Adrenal gland (tissue), 9 donors: ENCODE measurements at regions not wholly inside any gene's neighbourhood (a gene's known extent, or its start where the extent isn't known, plus 50 kb on each side); places are given as distances from the start of the nearest gene placed in this dataset.

Experiments used
- DNase-seq, 7 donors: peaks; one replicate each; pipeline ENCODE4 v3.0.0-alpha.2; 2019 to 2020
- H3K27ac ChIP-seq, 5 donors: fragments of 200-600 bp; sonication (generic) in 4 of 5; 1 replicate in 3 of 5; 2 replicates in 2 of 5; pipeline versions ENCODE4 v1.5.1 to v1.8.0; 2016 to 2020; ENCODE audit warnings: mild to moderate bottlenecking in 1 of 5
- H3K27me3 ChIP-seq: fragments of 200-600 bp; 2 replicates; pipeline ENCODE4 v1.8.0; 2021
- H3K36me3 ChIP-seq, 2 donors: fragments of 200-600 bp; replicated peaks in 1 of 2; 1 replicate in 1 of 2; 2 replicates in 1 of 2; pipeline versions ENCODE4 v1.5.1 to v1.8.0; 2018 to 2022
- H3K4me1 ChIP-seq, 2 donors: fragments of 200-600 bp; replicated peaks in 1 of 2; 1 replicate in 1 of 2; 2 replicates in 1 of 2; pipeline versions ENCODE4 v1.5.1 to v1.8.0; 2018 to 2021
- H3K4me3 ChIP-seq, 4 donors: fragments of 200-600 bp; sonication (generic) in 3 of 4; one replicate each; pipeline ENCODE4 v1.5.1; 2016 to 2018
- H3K9me3 ChIP-seq, 3 donors: fragments of 200-600 bp; sonication (generic) in 1 of 3; replicated peaks in 1 of 3; 1 replicate in 2 of 3; 2 replicates in 1 of 3; pipeline versions ENCODE4 v1.5.1 to v1.8.0; 2016 to 2021
- CTCF ChIP-seq, 6 experiments: fragments of 450-650 bp in 4 of 6; fragments of 200-600 bp in 2 of 6; sonication (generic) in 1 of 6; IDR thresholded peaks; 1 replicate in 5 of 6; 2 replicates in 1 of 6; pipeline versions ENCODE4 v1.5.1 to v1.8.0; 2016 to 2021; ENCODE audit warnings: antibody characterized with exemption in 6 of 6, mild to moderate bottlenecking in 2 of 6, moderate library complexity in 1 of 6
- POLR2A ChIP-seq, 2 donors: fragments of 450-650 bp; IDR thresholded peaks; one replicate each; pipeline ENCODE4 v1.6.1; 2017; ENCODE audit warnings: antibody characterized with exemption in 2 of 2, mild to moderate bottlenecking in 2 of 2, moderate library complexity in 1 of 2
- WGBS, 4 donors: extraction: QIAGEN DNeasy Blood & Tissue Kit in 2 of 4; methylation state at CpG; one replicate each; pipeline versions ENCODE4 v1.1.5 to v1.1.7; 2013 to 2017; 5-methylcytosine and 5-hydroxymethylcytosine counted together
- intact Hi-C, 2 donors: fragments of 100-400 bp; cut with DNase I; formaldehyde crosslinking; loops; one replicate each; pipeline versions ENCODE4 v1.14.1 to v1.15.0; 2022 to 2023
- donor health status: healthy with polysubstance abuse.
- donor health status: Bipolar disorder and iron deficiency.
- donor health status: DM: yes; HTN: yes; CAD: no.
- donor health status: DM: no; HTN: no; CAD: no.
- donor health status: DM: no; HTN: no; CAD: no.

GRCh38 chr14:25472700-25473099, 422.8 kb upstream of the STXBP6 start:
- intact Hi-C loops = no loop called here
- WGBS, 4 donors = 96 to 100% (median 99%) methylated on average over 1 of the region's 1 CpG
- Histone ChIP-seq H3K27me3 (no peaks in the 10 kb centered on the region), H3K4me3 (no peak overlapping the region), H3K27ac (no peak overlapping the region), H3K9me3 (no peaks in the 10 kb centered on the region), H3K4me1 (no peaks in the 10 kb centered on the region), H3K36me3 (no peaks in the 10 kb centered on the region)
- TF ChIP-seq POLR2A (IDR thresholded peaks at IDR 0.05) (no peak), CTCF (IDR thresholded peaks at IDR 0.05) (no peak)
- DNase-seq = no peak

- TF ChIP-seq POLR2A (IDR thresholded peaks at IDR 0.05) (no peak), CTCF (IDR thresholded peaks at IDR 0.05) (no peak)
- H3K4me1 ChIP-seq = no peaks in the 10 kb centered on the region
Observed at GRCh38 chr14:25464772-25465171, 414.8 kb upstream of the STXBP6 start.

GRCh38 chr14:25464078-25464477, 414.1 kb upstream of the STXBP6 start:
- H3K4me1 ChIP-seq = no peaks in the 10 kb centered on the region
- no peak for TF ChIP-seq POLR2A (IDR thresholded peaks at IDR 0.05)
- no peak for TF ChIP-seq CTCF (IDR thresholded peaks at IDR 0.05)
- intact Hi-C loops = no loop called here
- H3K27me3 ChIP-seq = no peaks in the 10 kb centered on the region
- H3K36me3 ChIP-seq = no peaks in the 10 kb centered on the region
- no peak overlapping the region for H3K4me3 ChIP-seq
- no peak overlapping the region for H3K27ac ChIP-seq
- H3K9me3 ChIP-seq = no peaks in the 10 kb centered on the region
- DNase-seq = no peak

More at GRCh38 chr14:25464772-25465171, 414.8 kb upstream of the STXBP6 start:
- Histone ChIP-seq H3K9me3 (no peaks in the 10 kb centered on the region), H3K27ac (no peak overlapping the region), H3K27me3 (no peaks in the 10 kb centered on the region), H3K36me3 (no peaks in the 10 kb centered on the region), H3K4me3 (no peak overlapping the region)
- DNase-seq = no peak
- intact Hi-C loops = no loop called here

- TF ChIP-seq POLR2A (IDR thresholded peaks at IDR 0.05) (no peak), CTCF (IDR thresholded peaks at IDR 0.05) (no peak)
- intact Hi-C loops = no loop called here
- H3K36me3 ChIP-seq = no peaks in the 10 kb centered on the region
- DNase-seq = no peak
- 61 to 72% (median 71%) methylated on average over 1 of the region's 1 CpG for WGBS, 4 donors
- no peaks in the 10 kb centered on the region for H3K4me1 ChIP-seq
- H3K27ac ChIP-seq = no peak overlapping the region
- H3K27me3 ChIP-seq = no peaks in the 10 kb centered on the region
- no peak overlapping the region for H3K4me3 ChIP-seq
- no peaks in the 10 kb centered on the region for H3K9me3 ChIP-seq
Observed at GRCh38 chr14:25463480-25463879, 413.5 kb upstream of the STXBP6 start.
